Coronary artery (tissue), 2 donors: ENCODE measurements at regions not wholly inside any gene's neighbourhood (a gene's known extent, or its start where the extent isn't known, plus 50 kb on each side); places are given as distances from the start of the nearest gene placed in this dataset.

Experiments
- DNase-seq: peaks from one replicate; pipeline ENCODE4 v3.0.0-alpha.2; 2017; ENCODE audit warnings: low spot score
- H3K27ac ChIP-seq, 2 donors: fragments of 200-600 bp; sonication (generic); one replicate each; pipeline ENCODE4 v1.5.1; 2016 to 2019
- H3K4me3 ChIP-seq: fragments of 200-600 bp; sonication (generic); 2 replicates; pipeline ENCODE4 v1.5.1; 2016; ENCODE audit warnings: mild to moderate bottlenecking, moderate library complexity
- CTCF ChIP-seq: fragments of 200-600 bp; sonication (generic); IDR thresholded peaks from one replicate; pipeline ENCODE4 v1.5.1; 2019; ENCODE audit warnings: antibody characterized with exemption

GRCh38 chr10:123607386-123607785 lies 58.8 kb upstream of the GPR26 start:
- TF ChIP-seq CTCF: no peak
- Histone ChIP-seq H3K4me3 (no peak overlapping the region), H3K27ac (no peak overlapping the region)
- DNase-seq: no peak

GRCh38 chr10:123608047-123608446 lies 58.1 kb upstream of the GPR26 start:
- TF ChIP-seq CTCF: no peak
- DNase-seq: no peak
- Histone ChIP-seq H3K4me3 (no peak overlapping the region), H3K27ac (no peak overlapping the region)

GRCh38 chr10:123611243-123611642 lies 54.9 kb upstream of the GPR26 start:
- TF ChIP-seq CTCF: no peak
- no peak overlapping the region for H3K4me3 ChIP-seq
- DNase-seq: no peak
- no peak overlapping the region for H3K27ac ChIP-seq

GRCh38 chr10:123611876-123612275 lies 54.3 kb upstream of the GPR26 start:
- Histone ChIP-seq H3K4me3 (no peak overlapping the region), H3K27ac (no peak overlapping the region)
- no peak for TF ChIP-seq CTCF
- DNase-seq: no peak

GRCh38 chr10:123613346-123613850 lies 52.8 kb upstream of the GPR26 start:
- Histone ChIP-seq H3K4me3 (no peak overlapping the region), H3K27ac (no peak overlapping the region)
- no peak for DNase-seq
- no peak for TF ChIP-seq CTCF

- no peak for TF ChIP-seq CTCF
- no peak overlapping the region for H3K27ac ChIP-seq
- no peak for DNase-seq
- no peak overlapping the region for H3K4me3 ChIP-seq
Measured at GRCh38 chr10:123614888-123615287, 51.3 kb upstream of the GPR26 start.
